Kidney glomerular epithelial cell (primary cell): ENCODE measurements at regions not wholly inside any gene's neighbourhood (a gene's known extent, or its start where the extent isn't known, plus 50 kb on each side); places are given as distances from the start of the nearest gene placed in this dataset.

Experiments
- DNase-seq: peaks from one replicate; lab custom pipeline; 2025; lab: John Stamatoyannopoulos, UW

- DNase-seq, result no peak
Observed at GRCh38 chr10:63708421-63708820, 187.2 kb downstream of the REEP3 start.

- DNase-seq, result no peak
Observed at GRCh38 chr10:63710703-63711102, 189.5 kb downstream of the REEP3 start.

GRCh38 chr10:63711361-63711760 lies 190.2 kb downstream of the REEP3 start:
- no peak for DNase-seq

GRCh38 chr10:63711867-63712716 lies 190.9 kb downstream of the REEP3 start:
- DNase-seq, result peak; percentile 45

DNA sequence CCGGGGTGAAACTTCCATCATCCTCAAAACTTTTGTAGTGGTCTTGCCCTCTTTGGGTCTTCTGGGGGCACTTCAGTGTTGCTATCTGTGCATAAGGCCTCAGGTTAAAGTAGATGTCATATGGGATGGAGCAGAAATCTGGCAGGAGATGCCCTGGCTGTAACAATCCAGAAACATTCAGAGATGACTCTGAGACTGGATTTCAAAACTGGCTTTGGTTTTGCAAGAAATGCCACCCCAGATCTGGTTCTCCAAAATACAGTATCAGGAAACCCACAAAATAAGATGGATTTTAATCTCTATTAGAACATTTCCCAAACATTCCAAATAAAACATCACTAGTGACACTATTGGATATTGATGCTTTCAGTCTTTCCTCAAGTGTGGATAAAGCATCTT lies 191.5 kb downstream of the REEP3 start:
- no peak for DNase-seq

DNA sequence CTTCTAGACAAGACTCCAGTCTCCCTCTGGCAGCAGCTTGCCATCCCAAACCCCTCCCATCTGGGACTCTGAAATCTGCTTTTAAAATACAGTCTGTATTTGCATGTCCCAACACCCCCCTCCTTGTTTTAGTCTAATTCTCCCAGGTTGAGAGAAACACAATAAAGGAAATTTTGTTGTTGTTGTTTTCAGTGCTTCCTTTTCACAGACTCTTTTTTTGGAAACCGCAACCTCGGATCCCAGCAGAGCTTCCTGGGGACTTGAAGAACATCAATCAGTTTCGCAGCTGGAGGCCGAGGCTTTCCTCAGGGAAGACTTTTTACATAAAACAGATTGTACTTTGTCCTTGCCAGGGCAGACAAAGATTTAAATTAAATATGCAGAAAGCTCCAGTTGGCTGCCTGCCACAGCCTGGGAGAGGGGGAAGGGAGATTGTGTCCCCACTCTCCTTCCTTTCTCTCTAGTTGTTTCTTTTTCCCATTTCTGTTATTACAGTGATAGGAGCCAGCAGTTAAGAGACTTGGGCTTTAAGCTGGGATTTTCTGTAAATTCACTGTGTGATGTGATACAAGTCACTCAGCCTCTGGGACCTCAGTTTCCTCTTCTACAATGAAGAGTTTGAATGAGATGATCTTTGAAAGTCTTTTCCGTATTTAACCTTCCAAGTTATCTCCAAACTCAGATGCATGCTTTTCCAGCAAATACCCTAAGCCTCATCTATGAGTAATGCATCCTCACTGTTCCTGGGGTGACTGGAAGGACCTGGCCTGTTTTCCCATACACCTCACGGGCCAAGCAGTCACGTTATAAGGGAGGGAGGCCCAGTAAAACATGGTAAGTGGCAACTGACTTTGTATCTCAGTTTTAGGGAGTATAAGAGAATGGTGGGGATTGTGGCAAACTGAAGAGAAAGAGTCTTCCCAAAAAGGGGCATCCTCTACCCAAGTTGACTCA lies 192.3 kb downstream of the REEP3 start:
- DNase-seq, result no peak

GRCh38 chr10:63716016-63716580 lies 194.9 kb downstream of the REEP3 start:
- no peak for DNase-seq

DNA sequence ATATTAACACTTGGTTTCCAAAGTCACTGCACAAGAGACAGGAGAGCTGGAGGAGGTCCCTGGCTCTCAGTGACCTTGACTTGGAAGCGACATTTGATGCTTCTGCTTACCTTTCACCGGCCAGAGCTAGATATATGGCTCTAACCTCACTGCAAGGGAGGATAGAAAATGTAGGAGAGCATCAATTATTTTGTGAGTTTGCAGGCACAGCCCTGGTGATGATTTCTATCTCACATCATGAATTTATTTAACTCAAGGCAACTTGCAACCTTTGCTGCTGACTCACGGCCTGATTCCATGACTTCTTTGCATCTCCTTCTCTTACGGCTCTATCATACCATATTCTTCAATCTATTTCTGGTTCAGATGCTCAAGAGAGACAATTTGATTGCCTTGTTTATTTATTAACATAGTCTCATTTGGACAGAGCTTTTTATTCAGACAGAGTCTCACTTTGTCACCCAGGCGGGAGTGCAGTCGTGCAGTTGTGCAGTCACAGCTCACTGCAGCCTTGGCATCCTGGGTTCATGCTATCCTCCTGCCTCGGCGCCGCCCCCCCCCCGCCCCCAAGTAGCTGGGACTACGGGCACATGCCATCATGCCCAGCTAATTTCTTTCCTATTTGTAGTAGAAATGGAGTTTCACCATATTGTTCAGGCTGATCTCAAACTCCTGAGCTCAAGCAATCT lies 196.0 kb downstream of the REEP3 start:
- DNase-seq, result peak; percentile 49

DNA sequence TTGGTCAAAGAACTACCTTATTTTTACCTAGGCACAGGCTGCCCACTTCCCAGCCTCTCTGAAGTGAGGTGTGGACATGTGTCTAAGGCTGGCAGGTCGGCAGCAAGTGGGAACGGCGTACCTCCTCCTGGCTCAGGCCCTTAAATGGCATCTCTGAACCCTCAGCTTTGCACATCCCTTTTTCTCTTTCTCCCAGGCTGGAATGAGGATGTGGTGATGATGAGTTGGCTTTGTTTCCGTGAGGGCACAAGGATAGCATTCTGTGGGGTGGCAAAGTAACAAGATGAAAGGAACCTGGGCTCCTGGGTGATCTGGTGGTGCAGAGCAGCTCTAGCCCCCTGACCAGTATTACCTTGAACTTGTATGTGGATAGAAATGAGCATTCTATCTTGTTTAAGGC lies 196.8 kb downstream of the REEP3 start:
- no peak for DNase-seq

GRCh38 chr10:63718421-63718820 lies 197.2 kb downstream of the REEP3 start:
- DNase-seq, result no peak

- DNase-seq, result no peak
Observed at GRCh38 chr10:63719226-63719856, 198.1 kb downstream of the REEP3 start.

DNA sequence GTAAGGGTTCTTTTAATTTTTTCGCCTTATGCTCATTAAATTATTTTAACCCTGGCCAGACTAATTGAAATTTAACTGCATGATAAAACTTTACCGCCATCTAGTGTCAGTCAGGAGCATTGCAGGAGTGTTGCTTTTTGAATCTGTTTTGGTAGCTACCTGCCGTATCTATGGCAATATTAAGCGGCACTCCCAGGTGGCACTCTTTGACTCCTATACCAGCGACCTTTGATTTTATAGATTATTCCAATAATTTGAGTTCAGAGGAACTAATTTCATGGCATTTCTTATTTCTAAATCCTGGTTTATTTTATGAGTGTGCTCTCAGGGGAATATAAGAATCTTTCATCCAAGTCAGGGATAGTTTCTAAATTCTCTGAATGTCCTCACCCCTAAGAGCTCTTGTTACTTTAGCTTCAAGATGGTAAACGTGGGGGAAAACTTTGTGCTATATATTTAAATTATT lies 198.9 kb downstream of the REEP3 start:
- DNase-seq, result peak; percentile 64

GRCh38 chr10:63720676-63721075 lies 199.5 kb downstream of the REEP3 start:
- no peak for DNase-seq

- no peak for DNase-seq
Observed at GRCh38 chr10:63722537-63722936, 201.3 kb downstream of the REEP3 start.

- DNase-seq, result no peak
Observed at GRCh38 chr10:63723320-63723719, 202.1 kb downstream of the REEP3 start.

- DNase-seq, result no peak
Observed at GRCh38 chr10:63723741-63724140, 202.5 kb downstream of the REEP3 start.

DNA sequence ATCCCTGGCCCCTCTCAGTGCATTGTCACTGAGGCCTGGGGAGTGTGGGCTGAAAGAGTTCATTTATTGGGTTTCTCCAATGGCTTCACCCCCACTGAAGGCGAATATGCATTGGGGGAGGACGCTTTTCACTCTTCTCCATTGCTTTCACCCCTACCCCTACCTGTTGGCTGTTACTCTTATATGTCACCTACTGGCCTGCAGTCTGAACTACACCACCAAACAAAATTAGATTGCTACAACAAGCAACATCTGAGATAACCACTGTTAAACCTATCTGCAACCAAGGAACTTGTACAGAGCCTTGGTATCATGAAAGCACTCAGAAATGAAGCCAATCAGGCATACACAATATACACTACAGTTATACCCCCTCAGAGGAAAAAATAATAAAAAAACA lies 203.7 kb downstream of the REEP3 start:
- DNase-seq, result no peak

DNA sequence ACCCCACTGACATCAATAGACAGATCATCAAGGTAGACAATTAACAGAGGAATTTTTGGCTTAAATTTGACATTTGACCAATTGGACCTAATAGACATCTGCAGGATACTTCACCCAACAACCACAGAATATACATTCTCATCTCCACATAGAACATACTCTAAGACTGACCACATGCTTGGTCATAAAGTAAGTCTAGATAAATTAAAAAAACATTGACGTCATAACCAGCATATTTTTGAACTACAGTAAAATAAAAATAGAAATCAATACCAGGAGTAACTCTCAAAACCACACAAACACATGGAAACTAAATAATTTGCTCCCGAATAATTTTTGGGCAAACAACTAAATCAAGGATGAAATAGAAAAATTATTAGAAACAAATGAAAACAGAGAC lies 205.7 kb downstream of the REEP3 start:
- no peak for DNase-seq

DNA sequence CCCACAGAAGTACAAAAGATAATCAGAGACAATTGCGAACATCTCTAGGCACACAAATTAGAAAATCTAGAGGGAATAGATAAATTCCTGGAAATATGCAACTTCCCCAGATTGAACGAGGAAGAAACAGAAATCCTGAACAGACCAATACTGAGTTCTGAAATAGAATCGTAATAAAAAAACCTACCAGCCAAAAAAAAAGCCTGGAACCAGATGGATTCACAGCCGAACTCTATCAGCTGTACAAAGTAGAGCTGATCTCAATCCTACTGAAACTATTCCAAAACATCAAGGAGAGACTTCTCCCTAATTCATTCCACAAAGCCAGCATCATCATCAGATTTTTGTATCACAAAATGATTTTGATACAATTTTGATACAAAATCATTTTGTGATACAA lies 206.4 kb downstream of the REEP3 start:
- no peak for DNase-seq

- DNase-seq, result no peak
Observed at GRCh38 chr10:63735305-63735704, 214.1 kb downstream of the REEP3 start.

DNA sequence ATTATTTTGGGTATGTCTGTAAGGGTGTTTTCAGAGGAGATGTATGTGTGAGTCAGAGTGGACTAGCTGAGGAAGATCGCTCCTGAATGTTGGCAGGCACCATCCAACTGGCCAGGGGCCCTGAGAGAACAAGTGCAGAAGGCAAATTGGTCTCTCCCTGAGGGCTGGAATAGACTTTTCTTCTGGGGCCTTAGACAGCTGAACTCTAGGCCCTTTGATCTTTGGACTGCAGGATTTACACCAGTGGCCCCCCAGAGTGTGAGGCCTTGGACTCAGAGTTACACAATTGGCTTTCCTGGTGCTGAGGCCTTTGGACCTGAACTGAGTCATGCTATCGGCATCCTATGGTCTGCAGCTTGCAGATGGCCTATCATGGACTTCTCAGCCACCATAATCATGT lies 217.2 kb downstream of the REEP3 start:
- no peak for DNase-seq
